ENCODE measurements at regions not wholly inside any gene's neighbourhood (a gene's known extent, or its start where the extent isn't known, plus 50 kb on each side); places are given as distances from the start of the nearest gene placed in this dataset.

- no peak for TF ChIP-seq CTCF (IDR thresholded peaks at IDR 0.05)
- TF ChIP-seq ZBTB21 (CRISPR knock-in tag; IDR thresholded peaks at IDR 0.05; ENCODE audit: borderline replicate concordance) = no peak
- TF ChIP-seq, protein P1, sequence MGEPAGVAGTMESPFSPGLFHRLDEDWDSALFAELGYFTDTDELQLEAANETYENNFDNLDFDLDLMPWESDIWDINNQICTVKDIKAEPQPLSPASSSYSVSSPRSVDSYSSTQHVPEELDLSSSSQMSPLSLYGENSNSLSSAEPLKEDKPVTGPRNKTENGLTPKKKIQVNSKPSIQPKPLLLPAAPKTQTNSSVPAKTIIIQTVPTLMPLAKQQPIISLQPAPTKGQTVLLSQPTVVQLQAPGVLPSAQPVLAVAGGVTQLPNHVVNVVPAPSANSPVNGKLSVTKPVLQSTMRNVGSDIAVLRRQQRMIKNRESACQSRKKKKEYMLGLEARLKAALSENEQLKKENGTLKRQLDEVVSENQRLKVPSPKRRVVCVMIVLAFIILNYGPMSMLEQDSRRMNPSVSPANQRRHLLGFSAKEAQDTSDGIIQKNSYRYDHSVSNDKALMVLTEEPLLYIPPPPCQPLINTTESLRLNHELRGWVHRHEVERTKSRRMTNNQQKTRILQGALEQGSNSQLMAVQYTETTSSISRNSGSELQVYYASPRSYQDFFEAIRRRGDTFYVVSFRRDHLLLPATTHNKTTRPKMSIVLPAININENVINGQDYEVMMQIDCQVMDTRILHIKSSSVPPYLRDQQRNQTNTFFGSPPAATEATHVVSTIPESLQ (CRISPR knock-in tag; IDR thresholded peaks at IDR 0.05) = no peak
- TF ChIP-seq ESRRA (CRISPR knock-in tag; IDR thresholded peaks at IDR 0.05; ENCODE audit: borderline replicate concordance) = no peak
- TF ChIP-seq ZSCAN18 (CRISPR knock-in tag; IDR thresholded peaks at IDR 0.05) = no peak
- TF ChIP-seq MAX (CRISPR knock-in tag; IDR thresholded peaks at IDR 0.05) = no peak
- TF ChIP-seq ZNF232 (CRISPR knock-in tag; IDR thresholded peaks at IDR 0.05) = no peak
- TF ChIP-seq JUN (CRISPR knock-in tag; IDR thresholded peaks at IDR 0.05) = no peak
- no peak for TF ChIP-seq AFF4 (CRISPR knock-in tag; IDR thresholded peaks at IDR 0.05; ENCODE audit: borderline replicate concordance)
- no peak for TF ChIP-seq NR1H2 (CRISPR knock-in tag; IDR thresholded peaks at IDR 0.05)
- no peak for TF ChIP-seq STAT6 (CRISPR knock-in tag; conservative IDR thresholded peaks at IDR 0.05; ENCODE audit: low read depth)
- TF ChIP-seq IRF2 (CRISPR knock-in tag; IDR thresholded peaks at IDR 0.05; ENCODE audit: borderline replicate concordance, low read depth) = no peak
- no peak for TF ChIP-seq ZNF263 (CRISPR knock-in tag; IDR thresholded peaks at IDR 0.05; ENCODE audit: low read depth)
- TF ChIP-seq ZNF281 (CRISPR knock-in tag; IDR thresholded peaks at IDR 0.05) = no peak
Observed at GRCh38 chr15:24745290-24745689, 69.7 kb downstream of the NPAP1 start.
